ENCODE measurements at regions not wholly inside any gene's neighbourhood (a gene's known extent, or its start where the extent isn't known, plus 50 kb on each side); places are given as distances from the start of the nearest gene placed in this dataset.

DNA sequence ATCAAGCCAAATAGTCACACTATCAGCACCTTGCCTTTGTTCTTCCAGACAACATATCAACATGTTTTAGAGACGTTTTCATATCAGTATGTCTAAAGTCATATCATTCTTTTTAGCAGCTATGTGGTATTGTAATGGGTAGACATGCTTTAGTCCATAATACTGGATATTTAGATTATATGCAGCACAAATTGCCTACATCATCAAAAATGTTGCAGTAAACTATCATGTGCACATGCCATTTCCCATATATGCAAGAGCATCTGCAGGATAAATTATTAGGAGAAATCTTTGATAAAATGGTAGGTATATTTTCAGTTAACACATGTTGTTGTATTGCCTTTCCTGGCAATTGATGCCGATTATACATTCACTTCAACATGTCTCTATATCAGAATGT, 636.5 kb downstream of the XIRP2 start:
- ChIA-PET CTCF (no interaction called here), POLR2A (no interaction called here)
- DNase-seq (ENCODE audit: extremely low spot score), result no peak
- TF ChIP-seq PKNOX1 (IDR thresholded peaks at IDR 0.05) (no peak), CTBP1 (IDR thresholded peaks at IDR 0.05; ENCODE audit: borderline replicate concordance) (no peak), L3MBTL2 (conservative IDR thresholded peaks at IDR 0.05) (no peak), FOXA1 (IDR thresholded peaks at IDR 0.05) (no peak), HDGF (IDR thresholded peaks at IDR 0.05; ENCODE audit: borderline replicate concordance) (no peak), BHLHE40 (IDR thresholded peaks at IDR 0.05; ENCODE audit: borderline replicate concordance) (no peak), SUZ12 (IDR thresholded peaks at IDR 0.05) (no peak), TARDBP (IDR thresholded peaks at IDR 0.05) (no peak), LEF1 (IDR thresholded peaks at IDR 0.05; ENCODE audit: borderline replicate concordance) (no peak), ZNF384 (IDR thresholded peaks at IDR 0.05) (no peak), FOXM1 (IDR thresholded peaks at IDR 0.05; ENCODE audit: borderline replicate concordance) (no peak), NFRKB (IDR thresholded peaks at IDR 0.05) (no peak), ARNT (IDR thresholded peaks at IDR 0.05) (no peak), ELF4 (IDR thresholded peaks at IDR 0.05) (no peak), SP1 (IDR thresholded peaks at IDR 0.05) (no peak), FOXK2 (IDR thresholded peaks at IDR 0.05) (no peak)

DNA sequence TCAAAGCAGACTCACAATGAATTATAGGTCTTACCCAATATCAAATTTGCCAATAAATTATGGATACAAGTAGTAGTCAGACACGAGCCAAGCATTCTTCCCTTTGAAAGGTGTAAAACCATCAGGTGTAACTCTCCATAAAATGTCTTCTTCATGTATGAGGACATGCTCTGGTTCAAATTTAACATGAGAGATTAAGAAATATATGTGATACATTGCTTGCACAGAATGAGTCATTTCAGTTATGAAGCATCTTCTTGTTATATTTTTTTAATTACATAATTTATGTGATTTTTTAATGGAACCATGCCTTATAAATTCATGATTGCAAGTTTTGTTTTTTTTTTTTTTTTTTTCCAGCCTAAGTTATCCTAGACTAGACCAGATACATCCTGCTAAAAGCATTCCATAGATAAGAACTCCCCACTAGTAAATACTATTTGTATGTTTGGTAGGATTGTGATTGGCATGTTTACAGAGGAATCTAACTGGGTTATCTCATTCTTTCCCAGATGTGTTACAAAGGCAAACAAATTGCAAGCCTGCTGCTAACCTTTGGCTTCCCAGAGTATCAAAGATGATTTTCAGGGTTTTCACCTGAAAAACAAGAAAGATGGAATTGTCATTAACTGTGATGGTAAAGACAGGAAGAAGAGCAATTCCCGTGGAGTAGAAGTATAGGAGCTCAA, 621.9 kb downstream of the XIRP2 start:
- ChIA-PET CTCF (no interaction called here), POLR2A (no interaction called here)
- DNase-seq (ENCODE audit: extremely low spot score), result no peak
- TF ChIP-seq ARNT (IDR thresholded peaks at IDR 0.05) (no peak), FOXK2 (IDR thresholded peaks at IDR 0.05) (no peak), ELF4 (IDR thresholded peaks at IDR 0.05) (no peak), TARDBP (IDR thresholded peaks at IDR 0.05) (no peak), PKNOX1 (IDR thresholded peaks at IDR 0.05) (no peak), FOXA1 (IDR thresholded peaks at IDR 0.05) (no peak), FOXM1 (IDR thresholded peaks at IDR 0.05; ENCODE audit: borderline replicate concordance) (no peak), CTBP1 (IDR thresholded peaks at IDR 0.05; ENCODE audit: borderline replicate concordance) (no peak), LEF1 (IDR thresholded peaks at IDR 0.05; ENCODE audit: borderline replicate concordance) (no peak), NFRKB (IDR thresholded peaks at IDR 0.05) (no peak), BHLHE40 (IDR thresholded peaks at IDR 0.05; ENCODE audit: borderline replicate concordance) (no peak), SUZ12 (IDR thresholded peaks at IDR 0.05) (no peak)

- POLR2A ChIA-PET, result no interaction called here
- CTCF ChIA-PET, result no interaction called here
- TF ChIP-seq FOXK2 (IDR thresholded peaks at IDR 0.05), result no peak
- no peak for TF ChIP-seq ELF4 (IDR thresholded peaks at IDR 0.05)
- TF ChIP-seq HDGF (IDR thresholded peaks at IDR 0.05; ENCODE audit: borderline replicate concordance), result no peak
- no peak for TF ChIP-seq ZNF384 (IDR thresholded peaks at IDR 0.05)
- no peak for TF ChIP-seq SP1 (IDR thresholded peaks at IDR 0.05)
- TF ChIP-seq LEF1 (IDR thresholded peaks at IDR 0.05; ENCODE audit: borderline replicate concordance), result no peak
- no peak for TF ChIP-seq TARDBP (IDR thresholded peaks at IDR 0.05)
- TF ChIP-seq L3MBTL2 (conservative IDR thresholded peaks at IDR 0.05), result no peak
- TF ChIP-seq FOXM1 (IDR thresholded peaks at IDR 0.05; ENCODE audit: borderline replicate concordance), result no peak
- TF ChIP-seq NFRKB (IDR thresholded peaks at IDR 0.05), result no peak
- TF ChIP-seq CTBP1 (IDR thresholded peaks at IDR 0.05; ENCODE audit: borderline replicate concordance), result no peak
- TF ChIP-seq SUZ12 (IDR thresholded peaks at IDR 0.05), result no peak
- TF ChIP-seq ARNT (IDR thresholded peaks at IDR 0.05), result no peak
- no peak for TF ChIP-seq BHLHE40 (IDR thresholded peaks at IDR 0.05; ENCODE audit: borderline replicate concordance)
- TF ChIP-seq FOXA1 (IDR thresholded peaks at IDR 0.05), result no peak
- peak; percentile 10 for DNase-seq (ENCODE audit: extremely low spot score)
Observed at GRCh38 chr2:167509586-167509985, 621.3 kb downstream of the XIRP2 start.

- CTCF ChIA-PET, result no interaction called here
Observed at GRCh38 chr2:167508709-167509108, 620.4 kb downstream of the XIRP2 start.

DNA sequence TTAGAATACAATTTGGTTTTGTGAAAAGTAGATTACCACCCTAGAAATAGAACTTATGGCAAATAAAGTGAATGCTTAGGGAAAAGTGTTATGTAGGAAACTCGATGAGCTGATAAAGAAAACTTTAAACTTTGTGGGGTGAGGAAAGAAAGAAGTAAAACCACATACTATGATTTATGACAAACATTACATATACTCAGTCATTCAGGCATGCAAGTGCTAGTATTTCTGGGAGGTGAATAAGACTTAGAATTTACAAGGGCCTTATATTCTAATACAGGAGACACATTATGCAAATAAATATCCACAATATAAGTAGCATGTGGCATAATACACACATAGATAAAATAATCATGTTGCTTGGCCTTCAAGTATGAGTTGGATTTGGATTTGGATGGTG, 618.1 kb downstream of the XIRP2 start:
- POLR2A ChIA-PET, result no interaction called here
- DNase-seq (ENCODE audit: extremely low spot score), result no peak
- TF ChIP-seq LEF1 (IDR thresholded peaks at IDR 0.05; ENCODE audit: borderline replicate concordance) (no peak), FOXM1 (IDR thresholded peaks at IDR 0.05; ENCODE audit: borderline replicate concordance) (no peak), HDGF (IDR thresholded peaks at IDR 0.05; ENCODE audit: borderline replicate concordance) (no peak), ZNF384 (IDR thresholded peaks at IDR 0.05) (no peak), FOXK2 (IDR thresholded peaks at IDR 0.05) (no peak)
- CTCF ChIA-PET, result no interaction called here

More at GRCh38 chr2:167508709-167509108, 620.4 kb downstream of the XIRP2 start:
- TF ChIP-seq SP1 (IDR thresholded peaks at IDR 0.05) (no peak), ELF4 (IDR thresholded peaks at IDR 0.05) (no peak), HDGF (IDR thresholded peaks at IDR 0.05; ENCODE audit: borderline replicate concordance) (no peak), FOXA1 (IDR thresholded peaks at IDR 0.05) (no peak), LEF1 (IDR thresholded peaks at IDR 0.05; ENCODE audit: borderline replicate concordance) (no peak), BHLHE40 (IDR thresholded peaks at IDR 0.05; ENCODE audit: borderline replicate concordance) (no peak), ZNF384 (IDR thresholded peaks at IDR 0.05) (no peak), TARDBP (IDR thresholded peaks at IDR 0.05) (no peak), SUZ12 (IDR thresholded peaks at IDR 0.05) (no peak), L3MBTL2 (conservative IDR thresholded peaks at IDR 0.05) (no peak), NFRKB (IDR thresholded peaks at IDR 0.05) (no peak), FOXM1 (IDR thresholded peaks at IDR 0.05; ENCODE audit: borderline replicate concordance) (no peak), CTBP1 (IDR thresholded peaks at IDR 0.05; ENCODE audit: borderline replicate concordance) (no peak), FOXK2 (IDR thresholded peaks at IDR 0.05) (no peak)
- DNase-seq (ENCODE audit: extremely low spot score), result no peak
- POLR2A ChIA-PET, result no interaction called here

- CTCF ChIA-PET, result no interaction called here
- TF ChIP-seq ARNT (IDR thresholded peaks at IDR 0.05) (no peak), SP1 (IDR thresholded peaks at IDR 0.05) (no peak), SUZ12 (IDR thresholded peaks at IDR 0.05) (no peak), BHLHE40 (IDR thresholded peaks at IDR 0.05; ENCODE audit: borderline replicate concordance) (no peak), ZNF384 (IDR thresholded peaks at IDR 0.05) (no peak), L3MBTL2 (conservative IDR thresholded peaks at IDR 0.05) (no peak)
- DNase-seq (ENCODE audit: extremely low spot score), result no peak
- POLR2A ChIA-PET, result no interaction called here
Observed at GRCh38 chr2:167504695-167505094, 616.4 kb downstream of the XIRP2 start.
